ENCODE measurements at regions not wholly inside any gene's neighbourhood (a gene's known extent, or its start where the extent isn't known, plus 50 kb on each side); places are given as distances from the start of the nearest gene placed in this dataset.

GRCh38 chr4:42712854-42713253 is 55.9 kb upstream of the ATP8A1 start:
- H3K4me2 ChIP-seq (ENCODE audit: low read length) = no peak overlapping the region
- no peaks in the 10 kb centered on the region for H3K36me3 ChIP-seq (replicated peaks; ENCODE audit: low read depth, low read length)
- H3K9me3 ChIP-seq (ENCODE audit: insufficient read depth, low read length) = no peaks in the 10 kb centered on the region
- no peaks in the 10 kb centered on the region for H3K4me1 ChIP-seq (ENCODE audit: low read length)
- H2AFZ ChIP-seq (ENCODE audit: low read depth, low read length) = no peak overlapping the region
- no peak for TF ChIP-seq EZH2phosphoT487 (IDR thresholded peaks at IDR 0.05; ENCODE audit: low read depth)
- TF ChIP-seq, protein P1, sequence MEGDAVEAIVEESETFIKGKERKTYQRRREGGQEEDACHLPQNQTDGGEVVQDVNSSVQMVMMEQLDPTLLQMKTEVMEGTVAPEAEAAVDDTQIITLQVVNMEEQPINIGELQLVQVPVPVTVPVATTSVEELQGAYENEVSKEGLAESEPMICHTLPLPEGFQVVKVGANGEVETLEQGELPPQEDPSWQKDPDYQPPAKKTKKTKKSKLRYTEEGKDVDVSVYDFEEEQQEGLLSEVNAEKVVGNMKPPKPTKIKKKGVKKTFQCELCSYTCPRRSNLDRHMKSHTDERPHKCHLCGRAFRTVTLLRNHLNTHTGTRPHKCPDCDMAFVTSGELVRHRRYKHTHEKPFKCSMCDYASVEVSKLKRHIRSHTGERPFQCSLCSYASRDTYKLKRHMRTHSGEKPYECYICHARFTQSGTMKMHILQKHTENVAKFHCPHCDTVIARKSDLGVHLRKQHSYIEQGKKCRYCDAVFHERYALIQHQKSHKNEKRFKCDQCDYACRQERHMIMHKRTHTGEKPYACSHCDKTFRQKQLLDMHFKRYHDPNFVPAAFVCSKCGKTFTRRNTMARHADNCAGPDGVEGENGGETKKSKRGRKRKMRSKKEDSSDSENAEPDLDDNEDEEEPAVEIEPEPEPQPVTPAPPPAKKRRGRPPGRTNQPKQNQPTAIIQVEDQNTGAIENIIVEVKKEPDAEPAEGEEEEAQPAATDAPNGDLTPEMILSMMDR (IDR thresholded peaks at IDR 0.05; ENCODE audit: low read depth, low read length) = no peak
- no peak overlapping the region for H3K9ac ChIP-seq (ENCODE audit: low read length)
- H3K79me2 ChIP-seq (ENCODE audit: low read length) = no peaks in the 10 kb centered on the region
- no peaks in the 10 kb centered on the region for H3K27me3 ChIP-seq (ENCODE audit: low read depth, low read length)
- no peak overlapping the region for H3K4me3 ChIP-seq (ENCODE audit: low read length)
- no peaks in the 10 kb centered on the region for H4K20me1 ChIP-seq (ENCODE audit: insufficient read depth, low read length)
- H3K27ac ChIP-seq (ENCODE audit: low read length) = no peak overlapping the region

DNA sequence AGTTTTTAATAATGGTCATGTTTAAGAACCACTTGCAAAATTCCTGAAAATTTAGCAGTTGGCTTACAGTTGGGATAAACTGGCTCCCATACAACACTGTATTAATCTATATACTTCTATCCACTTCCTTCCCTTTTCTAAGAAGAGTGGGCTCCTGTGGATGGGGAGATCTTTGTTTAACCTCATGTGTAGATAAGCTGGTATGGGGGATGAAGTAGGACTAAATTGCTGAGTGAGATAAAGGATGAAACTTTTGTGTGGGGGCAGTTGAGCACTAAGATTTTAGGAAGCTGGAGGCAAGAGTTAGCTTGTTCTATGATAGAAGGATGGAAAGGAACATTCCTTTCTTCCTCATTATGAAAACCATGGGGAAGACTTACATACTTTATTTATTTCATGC is 54.6 kb upstream of the ATP8A1 start:
- no peak overlapping the region for H3K27ac ChIP-seq (ENCODE audit: low read length)
- TF ChIP-seq, protein P1 (IDR thresholded peaks at IDR 0.05; ENCODE audit: low read depth, low read length) = no peak
- TF ChIP-seq EZH2phosphoT487 (IDR thresholded peaks at IDR 0.05; ENCODE audit: low read depth) = no peak
- H4K20me1 ChIP-seq (ENCODE audit: insufficient read depth, low read length) = no peaks in the 10 kb centered on the region

GRCh38 chr4:42710761-42711160 is 53.9 kb upstream of the ATP8A1 start:
- Histone ChIP-seq H3K79me2 (ENCODE audit: low read length) (no peaks in the 10 kb centered on the region), H3K9me3 (ENCODE audit: insufficient read depth, low read length) (no peaks in the 10 kb centered on the region), H3K27me3 (ENCODE audit: low read depth, low read length) (no peaks in the 10 kb centered on the region), H3K4me2 (ENCODE audit: low read length) (no peak overlapping the region), H3K4me3 (ENCODE audit: low read length) (no peak overlapping the region), H3K4me1 (ENCODE audit: low read length) (no peaks in the 10 kb centered on the region), H2AFZ (ENCODE audit: low read depth, low read length) (no peak overlapping the region), H3K9ac (ENCODE audit: low read length) (no peak overlapping the region), H4K20me1 (ENCODE audit: insufficient read depth, low read length) (no peaks in the 10 kb centered on the region), H3K27ac (ENCODE audit: low read length) (no peak overlapping the region), H3K36me3 (replicated peaks; ENCODE audit: low read depth, low read length) (no peaks in the 10 kb centered on the region)
- TF ChIP-seq, protein P1 (IDR thresholded peaks at IDR 0.05; ENCODE audit: low read depth, low read length) = no peak
- TF ChIP-seq EZH2phosphoT487 (IDR thresholded peaks at IDR 0.05; ENCODE audit: low read depth) = no peak

More for the DNA sequence above, 54.6 kb upstream of the ATP8A1 start:
- H3K9me3 ChIP-seq (ENCODE audit: insufficient read depth, low read length) = no peaks in the 10 kb centered on the region
- no peaks in the 10 kb centered on the region for H3K79me2 ChIP-seq (ENCODE audit: low read length)
- H3K4me2 ChIP-seq (ENCODE audit: low read length) = no peak overlapping the region
- no peak overlapping the region for H3K9ac ChIP-seq (ENCODE audit: low read length)
- no peak overlapping the region for H3K4me3 ChIP-seq (ENCODE audit: low read length)
- H2AFZ ChIP-seq (ENCODE audit: low read depth, low read length) = no peak overlapping the region
- H3K36me3 ChIP-seq (replicated peaks; ENCODE audit: low read depth, low read length) = no peaks in the 10 kb centered on the region
- no peaks in the 10 kb centered on the region for H3K4me1 ChIP-seq (ENCODE audit: low read length)
- no peaks in the 10 kb centered on the region for H3K27me3 ChIP-seq (ENCODE audit: low read depth, low read length)

DNA sequence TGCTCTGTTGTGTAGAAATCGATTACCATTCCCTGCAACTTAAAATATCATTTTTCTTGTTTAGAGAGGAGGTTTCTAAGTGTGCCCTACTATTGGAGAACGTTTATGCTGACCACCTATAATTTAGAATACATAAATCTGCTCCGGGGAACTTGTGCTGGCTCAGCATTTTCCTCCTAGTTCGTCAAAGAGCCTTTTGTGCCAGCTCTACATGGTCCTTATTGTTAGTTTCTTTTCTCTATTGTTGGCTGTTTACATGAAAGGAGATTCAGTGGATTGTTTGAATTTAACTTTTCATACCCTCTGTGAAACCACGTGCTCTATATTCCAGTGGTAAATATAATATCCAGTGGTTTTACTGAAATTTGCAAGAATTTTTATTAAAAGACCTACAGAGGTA is 53.4 kb upstream of the ATP8A1 start:
- Histone ChIP-seq H3K4me2 (ENCODE audit: low read length) (no peak overlapping the region), H3K9ac (ENCODE audit: low read length) (no peak overlapping the region), H3K79me2 (ENCODE audit: low read length) (no peaks in the 10 kb centered on the region), H3K4me1 (ENCODE audit: low read length) (no peaks in the 10 kb centered on the region), H3K27ac (ENCODE audit: low read length) (no peak overlapping the region), H3K36me3 (replicated peaks; ENCODE audit: low read depth, low read length) (no peaks in the 10 kb centered on the region), H4K20me1 (ENCODE audit: insufficient read depth, low read length) (no peaks in the 10 kb centered on the region), H3K27me3 (ENCODE audit: low read depth, low read length) (no peaks in the 10 kb centered on the region), H3K4me3 (ENCODE audit: low read length) (no peak overlapping the region), H2AFZ (ENCODE audit: low read depth, low read length) (no peak overlapping the region), H3K9me3 (ENCODE audit: insufficient read depth, low read length) (no peaks in the 10 kb centered on the region)
- TF ChIP-seq, protein P1 (IDR thresholded peaks at IDR 0.05; ENCODE audit: low read depth, low read length) = no peak
- TF ChIP-seq EZH2phosphoT487 (IDR thresholded peaks at IDR 0.05; ENCODE audit: low read depth) = no peak

Measured in OCI-LY3 (cell line).